ENCODE measurements at regions not wholly inside any gene's neighbourhood (a gene's known extent, or its start where the extent isn't known, plus 50 kb on each side); places are given as distances from the start of the nearest gene placed in this dataset.

- TF ChIP-seq, protein P1, sequence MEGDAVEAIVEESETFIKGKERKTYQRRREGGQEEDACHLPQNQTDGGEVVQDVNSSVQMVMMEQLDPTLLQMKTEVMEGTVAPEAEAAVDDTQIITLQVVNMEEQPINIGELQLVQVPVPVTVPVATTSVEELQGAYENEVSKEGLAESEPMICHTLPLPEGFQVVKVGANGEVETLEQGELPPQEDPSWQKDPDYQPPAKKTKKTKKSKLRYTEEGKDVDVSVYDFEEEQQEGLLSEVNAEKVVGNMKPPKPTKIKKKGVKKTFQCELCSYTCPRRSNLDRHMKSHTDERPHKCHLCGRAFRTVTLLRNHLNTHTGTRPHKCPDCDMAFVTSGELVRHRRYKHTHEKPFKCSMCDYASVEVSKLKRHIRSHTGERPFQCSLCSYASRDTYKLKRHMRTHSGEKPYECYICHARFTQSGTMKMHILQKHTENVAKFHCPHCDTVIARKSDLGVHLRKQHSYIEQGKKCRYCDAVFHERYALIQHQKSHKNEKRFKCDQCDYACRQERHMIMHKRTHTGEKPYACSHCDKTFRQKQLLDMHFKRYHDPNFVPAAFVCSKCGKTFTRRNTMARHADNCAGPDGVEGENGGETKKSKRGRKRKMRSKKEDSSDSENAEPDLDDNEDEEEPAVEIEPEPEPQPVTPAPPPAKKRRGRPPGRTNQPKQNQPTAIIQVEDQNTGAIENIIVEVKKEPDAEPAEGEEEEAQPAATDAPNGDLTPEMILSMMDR (IDR thresholded peaks at IDR 0.05) = no peak
- TF ChIP-seq POLR2A (IDR thresholded peaks at IDR 0.05) (no peak), POLR2AphosphoS5 (IDR thresholded peaks at IDR 0.05) (no peak)
Observed at GRCh38 chr3:22939349-22939748, 263.8 kb upstream of the UBE2E2 start.
